Liver (tissue), 8 donors: ENCODE measurements at regions not wholly inside any gene's neighbourhood (a gene's known extent, or its start where the extent isn't known, plus 50 kb on each side); places are given as distances from the start of the nearest gene placed in this dataset.

Source experiments
- DNase-seq: peaks from one replicate; pipeline ENCODE4 v3.0.0-alpha.2; 2017; ENCODE audit warnings: low spot score
- H3K27ac ChIP-seq, 2 donors: one replicate each; pipeline ENCODE4 v1.7.0; 2013; ENCODE audit warnings: inconsistent platforms in 2 of 2, low read length in 2 of 2, control low read depth in 1 of 2, low read depth in 1 of 2, mild to moderate bottlenecking in 1 of 2
- H3K27me3 ChIP-seq, 4 donors: one replicate each; pipeline versions ENCODE4 v1.6.1 to v1.7.0; 2013; ENCODE audit warnings: low read length in 3 of 4, inconsistent platforms in 1 of 4, mild to moderate bottlenecking in 1 of 4, moderate library complexity in 1 of 4; ENCODE audit not compliant: control insufficient read depth in 4 of 4, insufficient read depth in 4 of 4
- H3K36me3 ChIP-seq, 4 donors: one replicate each; pipeline versions ENCODE4 v1.6.1 to v1.7.0; 2013; ENCODE audit warnings: low read length in 3 of 4, mild to moderate bottlenecking in 3 of 4, low read depth in 1 of 4, moderate library complexity in 1 of 4; ENCODE audit not compliant: control insufficient read depth in 4 of 4, insufficient read depth in 3 of 4
- H3K4me1 ChIP-seq, 4 donors: one replicate each; pipeline versions ENCODE4 v1.6.1 to v1.7.0; 2013; ENCODE audit warnings: low read length in 3 of 4, mild to moderate bottlenecking in 3 of 4, moderate library complexity in 1 of 4; ENCODE audit not compliant: control insufficient read depth in 4 of 4, insufficient read depth in 4 of 4
- H3K4me3 ChIP-seq, 3 donors: one replicate each; pipeline versions ENCODE4 v1.6.1 to v1.7.0; 2013; ENCODE audit warnings: low read length in 3 of 3, control low read depth in 1 of 3, low read depth in 1 of 3, mild to moderate bottlenecking in 1 of 3
- H3K9ac ChIP-seq, 2 donors: one replicate each; pipeline ENCODE4 v1.7.0; 2013; ENCODE audit warnings: low read length in 2 of 2, mild to moderate bottlenecking in 2 of 2, moderate library complexity in 2 of 2, control low read depth in 1 of 2, low read depth in 1 of 2
- H3K9me3 ChIP-seq, 4 donors: one replicate each; pipeline versions ENCODE4 v1.6.1 to v1.7.0; 2013; ENCODE audit warnings: low read length in 3 of 4; ENCODE audit not compliant: control insufficient read depth in 4 of 4
- ATF3 ChIP-seq: IDR thresholded peaks from 2 replicates; pipeline ENCODE4 v1.6.1; 2016; ENCODE audit warnings: antibody characterized with exemption
- CTCF ChIP-seq: fragments of 150-350 bp; IDR thresholded peaks from 2 replicates; pipeline ENCODE4 v1.5.1; 2017; ENCODE audit warnings: improper control_type of control experiment, low read depth, low read length; ENCODE audit not compliant: missing input control
- EGR1 ChIP-seq, 2 donors: IDR thresholded peaks; 2 replicates each; pipeline ENCODE4 v1.6.1; 2016 to 2018; ENCODE audit warnings: antibody characterized with exemption in 2 of 2, low read depth in 2 of 2
- FOXA1 ChIP-seq: IDR thresholded peaks from 2 replicates; pipeline ENCODE4 v1.6.1; 2016; ENCODE audit warnings: antibody characterized with exemption
- FOXA2 ChIP-seq: IDR thresholded peaks from 2 replicates; pipeline ENCODE4 v1.6.1; 2016; ENCODE audit warnings: antibody characterized with exemption
- GABPA ChIP-seq, 2 donors: IDR thresholded peaks in 1 of 2; conservative IDR thresholded peaks in 1 of 2; 2 replicates each; pipeline ENCODE4 v1.6.1; 2016; ENCODE audit warnings: antibody characterized with exemption in 2 of 2, mild to moderate bottlenecking in 1 of 2, moderate library complexity in 1 of 2
- HNF4A ChIP-seq, 2 donors: conservative IDR thresholded peaks; 2 replicates each; pipeline ENCODE4 v1.6.1; 2016; ENCODE audit warnings: antibody characterized with exemption in 2 of 2, mild to moderate bottlenecking in 2 of 2
- HNF4G ChIP-seq: IDR thresholded peaks from 2 replicates; pipeline ENCODE4 v1.6.1; 2016; ENCODE audit warnings: antibody characterized with exemption
- JUND ChIP-seq, 2 donors: IDR thresholded peaks; 2 replicates each; pipeline ENCODE4 v1.6.1; 2016; ENCODE audit warnings: antibody characterized with exemption in 2 of 2
- MAX ChIP-seq: IDR thresholded peaks from 2 replicates; pipeline ENCODE4 v1.6.1; 2016; ENCODE audit warnings: antibody characterized with exemption
- NR2F2 ChIP-seq: IDR thresholded peaks from 2 replicates; pipeline ENCODE4 v1.6.1; 2016; ENCODE audit warnings: antibody characterized with exemption
- RAD21 ChIP-seq, 2 donors: IDR thresholded peaks; 2 replicates each; pipeline ENCODE4 v1.6.1; 2016; ENCODE audit warnings: antibody characterized with exemption in 2 of 2, mild to moderate bottlenecking in 2 of 2
- REST ChIP-seq: IDR thresholded peaks from 2 replicates; pipeline ENCODE4 v1.6.1; 2016; ENCODE audit warnings: antibody characterized with exemption, mild to moderate bottlenecking
- RXRA ChIP-seq, 2 donors: IDR thresholded peaks; 2 replicates each; pipeline ENCODE4 v1.6.1; 2017 to 2018; ENCODE audit warnings: antibody characterized with exemption in 2 of 2, mild to moderate bottlenecking in 1 of 2
- SP1 ChIP-seq: IDR thresholded peaks from 2 replicates; pipeline ENCODE4 v1.6.1; 2018; ENCODE audit warnings: antibody characterized with exemption, mild to moderate bottlenecking
- TAF1 ChIP-seq: conservative IDR thresholded peaks from 2 replicates; pipeline ENCODE4 v1.6.1; 2016; ENCODE audit warnings: antibody characterized with exemption, mild to moderate bottlenecking
- YY1 ChIP-seq: IDR thresholded peaks from 2 replicates; pipeline ENCODE4 v1.6.1; 2016; ENCODE audit warnings: antibody characterized with exemption, mild to moderate bottlenecking
- ZBTB33 ChIP-seq: IDR thresholded peaks from 2 replicates; pipeline ENCODE4 v1.6.1; 2016; ENCODE audit warnings: antibody characterized with exemption
- WGBS: extraction: QIAGEN DNeasy Blood & Tissue Kit; methylation state at CpG from one replicate; pipeline ENCODE4 v1.1.7; 2013; 5-methylcytosine and 5-hydroxymethylcytosine counted together
- donor health status: healthy.
- donor health status: healthy.
- donor health status: healthy.
- donor health status: healthy.
- donor health status: healthy.

- no peak overlapping the region for H3K9ac ChIP-seq
- no peaks in the 10 kb centered on the region for H3K36me3 ChIP-seq
- TF ChIP-seq TAF1: no peak
- TF ChIP-seq FOXA2: no peak
- no peak for TF ChIP-seq YY1
- no peak for TF ChIP-seq JUND (IDR thresholded peaks at IDR 0.05)
- no peak for TF ChIP-seq RXRA (IDR thresholded peaks at IDR 0.05)
- no peak for TF ChIP-seq GABPA (IDR thresholded peaks at IDR 0.05 in 1 of 2, conservative IDR thresholded peaks at IDR 0.05 in 1 of 2)
- TF ChIP-seq SP1: no peak
- TF ChIP-seq RAD21 (IDR thresholded peaks at IDR 0.05): no peak
- TF ChIP-seq ZBTB33: no peak
- no peak for TF ChIP-seq MAX
- no peak for TF ChIP-seq CTCF
- TF ChIP-seq REST: no peak
- TF ChIP-seq HNF4A (conservative IDR thresholded peaks at IDR 0.05): no peak
- no peak for TF ChIP-seq NR2F2
- TF ChIP-seq HNF4G: no peak
- no peak for TF ChIP-seq ATF3
- no peak for TF ChIP-seq FOXA1
- TF ChIP-seq EGR1 (IDR thresholded peaks at IDR 0.05; ENCODE audit: low read depth in 2 of 2): no peak
- H3K27ac ChIP-seq: no peak overlapping the region
- H3K9me3 ChIP-seq: no peaks in the 10 kb centered on the region
- no peaks in the 10 kb centered on the region for H3K4me1 ChIP-seq
- WGBS: 47% methylated on average over 2 of the region's 2 CpGs
- no peak overlapping the region for H3K4me3 ChIP-seq
- peaks cover 0 to 4% (median 1%) of the 10 kb centered on the region in 4 donors for H3K27me3 ChIP-seq
- no peak for DNase-seq
Observed at GRCh38 chr15:98226578-98226977, 266.1 kb downstream of the ARRDC4 start.
